HG03520 (cell line): ENCODE measurements at regions not wholly inside any gene's neighbourhood (a gene's known extent, or its start where the extent isn't known, plus 50 kb on each side); places are given as distances from the start of the nearest gene placed in this dataset.
"Not testable (repeated sequence)": the region's sequence is repeated elsewhere in the genome, so short reads cannot be mapped to it uniquely, and the experiment has no call there.

Source experiments
- ATAC-seq: cut with Tn5 transposase; IDR thresholded peaks from one replicate; pipeline ENCODE4 v1.9.1; 2021; ENCODE audit warnings: mild to moderate bottlenecking, moderate library complexity; ENCODE audit not compliant: unreplicated experiment

DNA sequence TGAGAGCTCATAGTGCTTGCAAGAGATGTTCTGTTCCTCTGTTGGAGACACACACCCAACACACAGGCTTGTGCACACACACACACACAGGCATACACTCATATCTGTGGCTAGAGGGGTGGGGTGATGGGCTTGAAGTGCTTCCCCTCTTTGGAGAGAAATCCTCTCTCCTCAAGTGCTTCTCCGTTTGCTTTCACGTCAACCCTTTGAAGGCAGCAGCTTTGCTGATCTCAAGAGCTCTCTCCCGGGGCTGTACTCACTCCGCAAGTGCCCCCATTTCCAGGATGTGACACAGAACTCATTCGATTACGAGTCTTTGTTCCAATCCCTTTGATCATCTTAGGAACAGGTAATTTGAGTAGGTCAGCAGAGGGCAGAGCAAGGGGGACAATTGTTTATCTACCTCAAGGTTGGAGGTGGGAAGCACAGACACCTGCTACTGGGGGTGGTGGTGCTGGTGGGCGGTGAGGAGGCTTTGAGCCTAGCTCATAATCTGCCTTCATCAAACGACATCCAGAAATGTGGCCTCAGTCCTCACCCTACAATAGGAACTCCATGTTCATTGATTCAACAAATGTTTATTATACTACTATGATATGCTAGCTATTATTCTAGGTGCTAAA is 529.8 kb upstream of the CADM1 start:
- ATAC-seq: no peak

DNA sequence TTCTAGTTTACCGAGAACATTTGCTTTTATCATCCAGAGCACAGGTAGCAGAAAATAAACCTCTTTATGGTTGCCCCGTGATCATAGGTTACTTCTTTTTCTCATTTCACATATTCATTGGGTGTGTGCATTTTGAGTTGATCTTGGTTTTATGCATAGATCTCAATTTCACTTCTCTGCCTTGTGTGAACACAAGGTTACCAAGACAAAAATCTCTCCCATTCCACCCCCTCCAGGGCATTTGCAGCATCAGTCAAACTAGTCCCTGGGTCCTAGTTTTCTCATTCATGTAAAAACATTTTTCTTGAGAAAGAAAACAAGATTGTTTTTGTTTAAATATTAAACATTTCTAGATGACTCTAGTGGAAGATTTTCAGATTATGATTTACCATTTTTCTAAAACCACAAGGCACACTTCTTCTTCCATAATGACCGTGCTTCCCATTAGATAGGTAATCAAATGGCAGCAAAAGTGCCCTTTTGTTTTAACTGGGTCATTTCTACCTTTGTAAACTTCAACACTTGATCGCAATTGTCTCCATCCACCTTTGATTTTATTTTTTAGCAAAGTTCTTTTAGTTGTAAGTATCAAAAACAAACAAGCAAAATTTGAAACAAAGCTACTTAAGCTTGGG is 526.6 kb upstream of the CADM1 start:
- no peak for ATAC-seq

DNA sequence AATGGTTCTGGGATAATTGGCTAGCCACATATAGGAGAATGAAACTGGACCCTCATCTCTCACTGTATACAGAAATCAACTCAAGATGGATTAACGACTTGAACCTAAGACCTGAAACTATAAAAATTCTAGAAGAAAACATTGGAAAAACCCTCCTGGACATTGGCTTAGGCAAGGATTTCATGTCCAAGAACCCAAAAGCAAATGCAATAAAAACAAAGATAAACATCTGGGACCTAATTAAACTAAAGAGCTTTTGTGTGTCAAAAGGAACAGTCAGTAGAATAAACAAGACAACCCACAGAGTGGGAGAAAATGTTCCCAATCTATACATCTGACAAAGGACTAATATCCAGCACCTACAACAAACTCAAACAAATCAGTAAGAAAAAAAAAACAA is 524.3 kb upstream of the CADM1 start:
- not testable (repeated sequence) for ATAC-seq

DNA sequence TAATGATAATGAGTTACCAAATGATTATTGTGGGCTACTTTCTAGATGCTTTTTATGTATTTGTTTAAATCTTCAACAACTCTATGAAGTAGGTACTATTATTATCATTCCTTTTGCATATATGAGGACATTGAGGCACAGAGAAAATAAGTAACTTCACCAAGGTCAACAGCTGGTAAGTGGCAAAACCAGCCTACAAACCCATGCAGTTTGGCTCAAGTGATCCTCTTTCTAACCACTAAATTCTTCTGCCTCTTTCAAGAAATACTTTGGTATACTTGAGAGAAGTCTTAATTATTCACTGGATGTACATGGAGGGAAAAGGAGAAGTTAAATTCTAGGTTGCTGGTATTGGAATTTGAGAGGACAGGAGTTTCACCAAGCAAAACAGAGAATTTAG is 495.2 kb upstream of the CADM1 start:
- ATAC-seq: no peak

DNA sequence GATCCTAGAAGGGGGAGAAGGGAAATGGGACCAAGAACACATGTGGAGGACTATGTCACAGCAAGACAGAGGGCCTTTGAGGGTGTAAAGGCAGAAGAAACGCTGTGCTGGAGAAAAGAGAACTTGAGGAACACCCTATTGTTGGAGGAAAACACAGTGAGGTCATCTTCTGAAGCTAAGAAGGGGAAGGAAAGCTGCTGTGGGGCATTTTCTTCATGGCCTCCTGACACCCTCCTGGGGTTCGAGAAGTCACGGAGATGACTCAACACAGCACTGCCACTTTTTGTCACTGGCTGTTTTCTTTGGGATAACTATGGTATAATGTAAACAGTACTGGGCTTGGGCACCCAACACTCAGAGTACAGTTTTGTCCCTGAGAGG is 492.6 kb upstream of the CADM1 start:
- peak; percentile 20 for ATAC-seq

DNA sequence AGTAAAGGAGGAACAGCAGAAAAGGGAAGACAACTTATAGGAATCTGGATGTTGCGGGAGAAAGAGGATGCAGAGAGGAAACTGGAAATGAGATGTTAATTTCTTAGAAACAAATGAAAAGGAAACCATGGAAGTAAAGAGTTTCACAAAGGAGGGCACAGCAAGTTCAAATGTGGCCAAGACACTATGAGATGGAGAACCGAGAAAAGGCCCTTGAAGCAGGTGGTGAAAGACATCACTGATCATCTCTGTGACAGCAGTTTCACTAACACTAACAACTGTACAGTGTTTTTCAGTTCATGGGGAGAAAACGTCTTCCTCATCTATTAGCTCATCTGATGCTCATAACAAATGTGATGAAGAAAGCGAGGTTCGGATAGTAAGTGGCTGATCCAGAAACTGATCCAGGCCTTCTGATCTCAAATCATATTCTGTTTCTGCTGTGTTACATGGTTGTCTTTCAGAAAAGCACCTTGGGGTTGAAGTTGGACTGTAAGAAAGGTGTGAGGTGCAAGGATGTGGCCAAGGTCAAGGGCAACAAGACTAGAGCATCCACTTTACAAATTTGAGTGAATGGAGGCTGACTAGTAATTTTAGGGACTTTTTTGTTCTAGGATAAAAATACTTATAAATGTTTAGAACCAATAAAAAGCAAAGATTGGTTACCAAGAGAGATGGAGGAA is 492.1 kb upstream of the CADM1 start:
- peak; percentile 96 for ATAC-seq

DNA sequence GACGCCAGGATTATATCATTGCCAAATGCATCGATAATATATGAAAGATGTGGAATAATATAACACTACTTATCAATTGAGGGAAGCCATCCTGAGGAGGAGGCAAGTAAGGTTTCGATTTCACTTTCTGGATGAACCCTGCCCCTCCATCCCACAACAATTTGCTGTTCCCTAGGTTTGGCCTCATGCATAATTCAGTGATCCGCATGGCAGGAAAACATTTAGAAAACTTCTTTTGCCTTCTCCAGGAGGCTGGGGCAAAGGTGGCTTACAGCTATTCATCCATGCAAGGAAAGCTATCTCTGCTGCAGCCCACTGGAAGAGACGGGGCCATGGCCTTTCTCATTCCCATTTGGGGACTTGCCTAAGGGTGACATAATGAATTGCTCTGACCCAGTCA is 489.4 kb upstream of the CADM1 start:
- ATAC-seq: no peak

DNA sequence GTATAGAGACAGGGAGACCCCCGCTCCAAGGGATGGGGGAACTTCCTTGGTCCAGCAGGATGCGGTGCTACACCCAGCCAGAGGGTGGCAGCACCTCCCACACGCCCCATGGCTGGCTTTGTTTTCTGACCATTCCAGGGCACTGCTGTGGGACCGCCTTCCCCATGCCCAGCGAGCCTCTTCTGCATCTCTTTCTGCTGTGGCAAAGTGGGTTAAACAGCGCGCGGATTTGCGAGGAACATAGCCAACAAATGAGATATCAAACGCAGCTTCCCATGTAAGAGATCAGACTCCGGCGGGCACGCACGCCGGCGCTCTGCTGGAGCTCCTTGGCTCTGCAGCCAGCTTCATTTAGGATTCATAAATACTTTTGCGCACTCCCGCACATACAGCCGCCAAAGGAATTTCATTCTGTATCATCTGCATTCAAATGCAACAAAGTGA is 485.8 kb upstream of the CADM1 start:
- no peak for ATAC-seq

DNA sequence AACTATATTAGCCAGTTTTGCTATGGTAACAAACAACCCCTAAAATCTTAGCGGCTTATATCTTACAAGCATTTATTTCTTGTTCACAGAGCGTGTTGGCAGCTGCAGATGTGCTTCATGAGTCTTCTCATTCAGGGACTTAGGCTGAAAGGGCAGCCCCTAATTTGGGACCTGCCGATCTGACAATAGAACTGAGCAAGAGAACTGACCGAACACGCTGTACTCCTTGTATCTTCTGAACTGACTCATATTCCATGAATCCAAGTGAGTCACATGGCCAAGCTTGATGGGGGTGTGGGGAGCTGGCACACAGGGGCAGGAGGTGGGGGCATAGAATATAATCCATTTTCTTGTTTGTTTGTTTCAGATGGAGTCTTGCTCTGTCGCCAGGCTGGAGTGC is 481.7 kb upstream of the CADM1 start:
- no peak for ATAC-seq

DNA sequence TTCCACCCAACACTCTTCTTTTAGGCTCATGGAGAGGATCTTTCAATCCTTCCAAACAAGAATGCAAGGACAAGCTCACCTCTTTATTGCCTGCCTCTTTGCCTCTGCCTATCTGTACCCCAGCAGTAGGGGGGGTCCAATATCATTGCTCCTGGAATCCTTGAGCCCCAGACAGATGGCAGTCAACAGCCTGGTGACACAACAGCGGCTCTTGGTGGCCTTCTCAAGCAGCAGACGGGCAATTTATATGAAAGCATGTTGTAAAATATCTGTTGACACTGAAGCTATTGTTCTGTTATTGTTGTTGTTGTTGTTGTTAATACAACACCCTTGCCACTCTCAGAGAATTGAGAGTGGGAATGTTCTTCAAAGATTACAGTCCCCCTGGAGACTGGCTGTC is 480.0 kb upstream of the CADM1 start:
- no peak for ATAC-seq

DNA sequence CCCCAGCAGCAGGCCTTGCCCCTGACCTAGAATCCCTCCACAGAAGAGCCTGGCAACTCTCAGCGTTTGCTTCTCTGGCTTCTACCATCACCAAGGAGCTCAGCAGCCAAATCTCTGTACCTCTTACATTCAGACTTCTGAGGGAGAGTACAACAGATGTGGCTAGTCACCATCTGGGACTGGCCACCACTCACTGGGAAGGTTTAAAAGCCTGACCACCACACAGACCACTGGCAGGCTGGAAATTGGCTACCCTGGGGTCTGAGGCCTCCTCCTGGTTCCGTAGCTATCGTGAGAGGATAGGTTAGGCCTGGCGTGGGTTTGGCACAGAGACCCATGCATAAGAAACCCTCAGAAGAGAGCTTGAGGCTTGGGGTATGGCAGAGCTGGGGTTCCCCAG is 478.5 kb upstream of the CADM1 start:
- ATAC-seq: no peak

DNA sequence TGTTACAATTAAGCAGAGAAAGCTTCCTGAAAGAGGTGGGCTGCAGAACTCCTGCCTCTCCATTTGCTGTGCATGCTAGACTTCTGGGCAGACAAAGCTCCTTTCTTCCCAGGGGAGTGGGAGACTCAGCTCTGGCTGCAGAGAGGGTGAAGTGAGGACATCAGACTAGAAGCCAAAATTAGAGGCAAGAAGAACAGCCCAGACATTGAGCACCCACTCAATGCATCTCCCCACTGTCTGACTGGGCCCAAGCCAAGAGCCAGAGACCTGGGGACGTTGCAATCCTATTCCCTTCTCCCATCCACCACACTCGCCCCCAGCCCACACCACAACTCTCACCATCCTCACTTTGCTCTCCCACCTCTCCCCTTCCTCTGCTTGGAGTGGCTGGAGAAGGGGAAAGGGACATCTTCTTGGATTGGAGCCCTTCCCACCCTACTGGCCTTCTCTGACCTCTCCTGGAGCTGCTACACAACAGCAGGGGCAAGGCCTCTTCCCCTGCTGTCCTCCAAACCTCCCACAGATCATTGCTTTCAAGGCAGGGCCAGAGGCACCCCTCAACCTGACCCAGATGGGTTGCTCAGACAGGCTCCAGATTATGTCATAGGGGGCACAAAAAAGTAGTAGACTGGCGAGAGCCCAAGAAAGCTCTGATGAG is 477.7 kb upstream of the CADM1 start:
- no peak for ATAC-seq

DNA sequence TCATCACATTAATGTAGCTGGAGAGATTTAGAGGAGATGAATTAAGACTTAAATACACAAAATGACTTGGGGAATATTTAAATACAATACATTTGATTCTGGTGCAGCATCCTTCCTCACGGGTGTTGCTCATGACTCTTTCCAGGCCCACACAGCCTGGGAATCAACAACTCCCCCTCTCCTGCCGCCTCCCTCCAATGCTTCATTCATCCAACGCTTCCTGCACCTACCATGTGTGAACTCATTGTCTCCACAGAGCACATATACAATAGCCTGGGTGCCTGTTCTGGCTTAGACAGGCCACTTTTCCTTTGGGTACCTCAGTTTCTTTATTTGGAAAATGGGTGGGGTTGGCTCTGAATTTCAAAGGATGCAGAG is 476.9 kb upstream of the CADM1 start:
- ATAC-seq: no peak

DNA sequence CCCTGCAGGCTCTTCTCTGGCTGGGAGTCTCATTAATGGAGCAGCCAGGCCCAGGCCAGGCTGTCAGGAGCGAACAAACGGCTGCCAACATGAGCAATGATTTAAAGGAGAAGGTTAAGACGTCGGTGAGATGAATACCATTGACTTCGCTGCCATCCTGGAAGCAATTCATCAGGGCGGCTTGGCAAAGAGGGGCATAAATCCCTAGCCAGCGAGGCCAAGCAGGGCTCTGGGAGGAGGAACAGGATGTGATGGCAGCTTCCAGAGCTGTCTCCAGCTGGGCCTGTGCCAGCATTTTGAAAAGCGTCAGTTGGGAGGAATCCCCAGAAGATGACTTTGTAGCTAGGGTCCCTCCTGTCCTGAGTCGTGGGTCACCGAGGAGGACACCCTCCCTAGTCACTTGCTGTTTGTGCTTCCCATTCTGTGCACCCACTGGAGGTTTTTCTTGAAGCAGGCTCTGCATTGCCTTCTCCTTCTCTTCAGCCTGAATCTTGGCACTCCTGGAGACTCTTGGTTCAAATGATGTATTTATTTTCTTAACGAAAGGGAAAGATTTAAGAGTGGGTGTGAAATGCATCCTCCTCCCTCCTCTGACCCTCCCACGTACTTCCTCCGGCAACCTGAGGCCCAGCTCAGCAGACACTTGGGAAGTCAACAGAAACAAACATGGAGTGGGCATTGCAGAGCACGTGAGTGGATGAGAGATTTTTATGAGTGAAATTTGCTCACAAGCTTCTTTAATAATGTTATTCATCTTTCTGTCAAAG is 476.3 kb upstream of the CADM1 start:
- no peak for ATAC-seq

DNA sequence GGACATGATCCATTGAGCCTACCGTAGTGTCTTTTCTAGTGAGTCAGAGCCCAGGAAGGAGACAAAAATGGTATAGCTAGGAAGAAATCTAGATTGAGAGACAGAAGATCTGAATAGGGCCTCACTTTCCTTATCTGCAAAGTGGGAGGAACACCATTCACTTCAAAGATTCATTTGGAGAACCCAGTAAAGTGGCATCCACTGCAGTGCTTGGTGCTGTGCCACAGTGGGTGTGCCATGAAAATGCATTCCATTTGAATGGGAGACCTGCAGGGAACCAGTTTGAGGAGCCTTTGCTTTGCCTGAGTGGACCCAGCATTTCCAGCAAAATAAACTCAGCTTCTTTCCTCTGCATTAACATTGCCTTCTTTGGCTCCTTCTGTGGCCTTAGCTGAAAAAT is 470.5 kb upstream of the CADM1 start:
- no peak for ATAC-seq

DNA sequence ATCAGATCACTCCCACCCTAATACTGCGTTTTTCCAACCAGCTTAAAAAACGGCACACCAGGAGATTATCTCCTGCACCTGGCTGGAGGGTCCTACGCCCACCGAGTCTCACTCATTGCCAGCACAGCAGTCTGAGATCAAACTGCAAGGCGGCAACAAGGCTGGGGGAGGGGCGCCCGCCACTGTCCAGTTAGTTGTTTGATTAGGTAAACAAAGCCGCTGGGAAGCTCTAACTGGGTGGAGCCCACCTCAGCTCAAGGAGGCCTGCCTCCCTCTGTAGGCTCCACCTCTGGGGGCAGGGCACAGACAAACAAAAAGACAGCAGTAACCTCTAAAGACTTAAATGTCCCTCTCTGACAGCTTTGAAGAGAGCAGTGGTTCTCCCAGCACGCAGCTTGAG is 463.0 kb upstream of the CADM1 start:
- not testable (repeated sequence) for ATAC-seq

DNA sequence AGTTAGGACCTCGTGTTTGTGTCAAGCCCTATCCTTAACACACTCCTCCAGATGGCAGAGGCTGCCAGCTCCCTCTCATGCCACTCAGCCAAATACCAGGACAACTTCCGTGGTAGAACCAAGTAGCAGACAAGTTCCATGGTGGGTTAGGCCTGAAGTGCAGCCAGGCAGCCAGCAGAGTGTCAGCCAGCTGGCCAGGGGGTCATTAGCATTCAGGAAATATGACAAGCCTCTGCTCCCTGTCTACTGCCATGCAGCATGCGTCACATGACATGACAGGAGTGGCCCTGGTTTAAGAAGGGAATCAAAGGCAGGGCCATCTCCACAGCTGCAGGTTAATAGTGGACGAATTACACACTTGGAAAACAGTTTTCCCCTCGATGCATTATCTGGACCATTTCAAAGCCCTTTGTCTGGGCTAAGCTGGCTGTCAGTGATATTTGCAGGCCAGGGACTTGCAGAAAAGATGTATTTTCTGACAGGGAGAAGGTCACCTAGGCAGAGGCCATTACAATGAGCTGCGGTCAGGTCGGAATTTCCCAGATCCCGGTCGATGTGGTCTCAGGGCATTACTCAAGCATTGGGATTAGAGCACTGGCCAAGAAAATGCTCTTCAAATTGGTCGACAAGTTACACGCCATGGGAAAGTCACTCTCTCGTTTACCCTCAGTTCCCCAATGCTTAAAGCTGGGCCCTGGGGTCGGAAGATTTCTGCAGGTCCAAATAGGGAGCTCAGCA is 461.7 kb upstream of the CADM1 start:
- no peak for ATAC-seq

DNA sequence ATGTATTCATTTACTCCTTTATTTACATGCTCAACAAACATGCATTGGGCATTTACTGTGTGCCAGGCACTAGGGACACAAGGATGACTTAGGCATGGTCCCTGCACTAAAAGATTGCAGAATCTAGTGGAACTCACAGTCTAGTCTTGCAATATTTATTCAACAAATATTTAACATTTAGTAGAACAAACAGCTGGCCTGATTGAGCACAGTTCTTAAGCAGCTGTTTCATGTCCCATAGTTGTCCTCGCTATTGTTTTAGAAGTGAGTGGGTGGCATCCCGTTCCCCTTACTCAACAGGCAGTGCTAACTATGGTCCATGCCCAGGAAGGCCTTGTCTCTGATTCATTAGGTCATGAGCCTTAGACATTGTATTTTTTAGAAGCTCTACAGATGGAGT is 459.9 kb upstream of the CADM1 start:
- no peak for ATAC-seq

DNA sequence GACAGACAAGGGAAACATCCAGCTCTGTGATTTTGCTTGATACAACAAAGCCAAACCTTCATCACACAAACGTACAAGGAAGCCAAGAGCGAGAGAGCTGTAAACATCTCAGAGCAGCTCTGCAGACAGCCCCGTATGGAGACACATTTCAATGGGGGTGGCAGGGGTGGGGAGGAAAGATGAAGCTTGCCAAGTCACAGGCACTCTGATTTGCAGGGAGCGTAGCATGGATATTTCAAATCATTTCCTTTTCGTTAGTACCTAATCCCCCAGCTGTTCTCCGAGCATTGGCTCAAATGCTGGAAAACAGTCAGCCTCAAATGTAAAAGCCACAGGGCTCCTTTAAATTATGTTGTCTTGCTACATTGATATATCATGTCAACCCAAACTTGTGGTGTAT is 458.9 kb upstream of the CADM1 start:
- no peak for ATAC-seq

DNA sequence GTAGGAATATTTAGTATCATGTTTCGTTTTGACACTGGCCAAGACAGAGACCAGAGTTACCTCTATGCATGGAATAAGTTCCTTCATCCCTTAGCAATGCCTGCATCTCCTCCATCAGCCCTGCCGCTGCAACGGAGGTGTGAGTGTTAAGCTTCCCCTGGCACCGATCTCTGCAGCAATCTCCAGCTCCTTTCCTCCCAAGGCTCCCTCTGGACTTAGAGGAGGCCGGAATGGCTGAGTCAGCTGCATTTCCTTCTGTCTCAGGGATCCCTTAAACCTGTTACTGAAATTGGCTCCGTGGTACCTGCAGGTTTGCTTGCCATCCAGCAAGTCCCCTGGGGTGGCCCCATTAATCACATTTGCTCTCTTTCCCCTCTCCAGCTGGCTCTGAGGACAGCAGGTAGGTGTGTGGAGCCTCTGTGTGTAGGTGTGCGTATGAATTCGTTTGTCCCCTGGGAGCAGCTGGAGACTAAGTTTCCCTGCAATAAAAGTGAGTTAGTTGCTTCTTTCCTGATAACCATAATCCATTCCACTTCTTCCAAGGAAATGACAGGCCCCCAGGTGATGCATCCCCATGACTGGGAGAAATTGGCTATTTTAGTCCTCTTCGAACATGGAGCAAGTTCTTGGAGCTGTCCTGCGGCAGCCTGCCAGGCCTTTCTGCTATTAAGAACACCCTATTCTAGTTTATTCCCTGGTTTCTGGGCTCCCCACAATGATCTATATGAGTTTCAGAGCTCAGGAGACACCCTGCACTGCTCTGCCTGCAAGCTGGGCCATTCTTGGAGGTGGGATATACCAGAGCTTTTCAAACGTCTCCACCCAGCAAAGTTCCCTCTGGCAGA is 457.2 kb upstream of the CADM1 start:
- ATAC-seq: no peak
